ENCODE measurements at regions not wholly inside any gene's neighbourhood (a gene's known extent, or its start where the extent isn't known, plus 50 kb on each side); places are given as distances from the start of the nearest gene placed in this dataset.
"Not testable (repeated sequence)": the region's sequence is repeated elsewhere in the genome, so short reads cannot be mapped to it uniquely, and the experiment has no call there.

DNA sequence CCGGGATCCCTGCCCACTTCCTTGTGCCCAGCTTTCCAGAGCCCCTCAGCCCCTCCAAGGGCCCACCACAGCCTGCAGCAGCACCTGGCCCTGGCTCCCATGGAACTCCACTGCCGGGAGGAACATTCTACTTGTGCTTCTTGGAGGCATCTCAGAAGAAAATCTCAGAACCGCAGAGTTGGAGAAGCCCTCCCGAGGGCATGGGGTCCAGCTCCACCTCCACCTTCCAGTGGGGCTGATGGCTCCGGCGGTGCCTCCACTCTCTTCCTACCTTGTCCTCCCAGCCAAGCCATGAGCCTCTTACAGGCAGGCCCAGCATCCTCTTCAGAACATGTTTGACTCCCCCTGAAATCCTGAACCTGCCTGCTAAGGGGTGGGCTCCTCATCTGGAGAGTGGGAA is 79.4 kb upstream of the ZNF469 start:
- no peak for DNase-seq (ENCODE audit: low read depth in 2 of 2)

DNA sequence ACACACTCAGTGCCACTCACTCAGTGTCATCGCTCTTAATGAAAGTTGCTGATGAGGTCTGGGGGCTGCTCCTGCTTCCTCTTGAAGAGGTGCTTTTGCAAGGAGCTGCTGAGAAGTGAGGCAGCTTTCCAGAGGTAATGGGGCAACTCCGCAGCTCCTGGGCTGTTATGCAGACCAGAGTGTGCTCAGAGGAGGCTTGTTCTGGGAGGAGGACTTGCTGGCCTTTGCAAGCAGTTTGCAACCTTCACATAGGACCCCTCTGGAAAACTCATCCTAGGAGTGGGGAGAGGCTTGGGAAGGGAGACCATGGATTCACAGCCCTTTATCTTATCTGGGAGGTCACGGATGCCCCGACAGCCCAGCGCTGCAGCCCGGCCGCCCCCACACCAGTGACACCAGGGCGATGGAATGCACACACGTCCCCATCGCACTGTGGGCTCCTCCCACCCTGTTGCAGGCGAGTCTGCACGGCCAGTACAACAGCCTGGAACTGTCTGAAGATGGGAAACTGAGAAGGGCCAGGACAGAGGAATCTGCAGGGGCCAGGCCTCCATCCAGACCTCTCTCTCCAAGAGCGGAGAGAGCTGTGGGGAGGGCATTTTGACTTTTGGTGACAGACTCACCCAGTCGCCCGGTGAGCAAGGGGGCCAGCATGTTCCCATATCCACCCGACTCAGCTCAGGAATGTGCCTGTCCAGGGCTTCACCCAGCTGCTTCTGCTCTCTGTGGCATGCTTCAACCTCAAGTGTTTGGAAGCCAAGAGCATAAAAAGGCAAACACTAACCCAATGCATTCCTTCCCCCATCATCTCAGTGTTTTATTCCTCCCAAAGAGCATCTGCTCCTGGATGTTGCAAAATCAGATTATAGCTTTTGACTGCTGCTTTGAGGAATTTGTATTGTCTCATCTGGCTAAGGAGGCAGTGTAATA is 78.6 kb upstream of the ZNF469 start:
- no peak for DNase-seq (ENCODE audit: low read depth in 2 of 2)

DNA sequence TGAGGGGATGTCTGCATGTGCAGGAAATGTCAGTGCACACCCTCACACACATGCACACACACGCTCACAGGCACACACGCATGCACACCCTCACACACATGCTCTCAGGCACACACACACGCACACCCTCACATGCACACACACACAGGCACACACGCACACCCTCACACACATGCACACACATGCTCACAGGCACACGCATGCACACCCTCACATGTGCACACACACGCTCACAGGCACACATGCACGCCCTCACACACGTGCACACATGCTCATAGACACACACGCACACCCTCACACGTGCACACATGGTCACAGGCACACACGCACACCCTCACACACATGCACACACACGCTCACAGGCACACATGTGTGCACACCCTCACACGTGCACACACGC is 77.6 kb upstream of the ZNF469 start:
- DNase-seq (ENCODE audit: low read depth in 2 of 2) = no peak

DNA sequence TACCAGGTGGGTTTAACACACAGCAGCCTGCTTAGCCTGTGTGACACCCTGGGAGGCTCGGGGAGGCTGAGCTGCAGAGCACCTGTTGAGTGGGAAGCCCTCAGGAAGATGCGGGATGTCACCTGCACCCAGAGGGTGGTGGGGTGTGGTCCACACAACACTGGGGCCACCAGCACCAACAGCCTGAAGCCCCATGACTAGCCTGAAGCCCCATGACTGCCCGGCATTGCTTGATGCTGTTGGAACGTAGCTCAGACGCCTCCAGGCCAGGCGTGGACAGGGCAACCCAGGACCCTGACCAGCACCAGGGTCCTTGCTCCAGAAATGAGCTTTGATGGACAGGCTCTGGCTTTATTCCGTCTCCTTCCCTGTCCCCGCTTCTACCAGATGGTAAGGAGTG is 76.3 kb upstream of the ZNF469 start:
- DNase-seq (ENCODE audit: low read depth in 2 of 2) = no peak

DNA sequence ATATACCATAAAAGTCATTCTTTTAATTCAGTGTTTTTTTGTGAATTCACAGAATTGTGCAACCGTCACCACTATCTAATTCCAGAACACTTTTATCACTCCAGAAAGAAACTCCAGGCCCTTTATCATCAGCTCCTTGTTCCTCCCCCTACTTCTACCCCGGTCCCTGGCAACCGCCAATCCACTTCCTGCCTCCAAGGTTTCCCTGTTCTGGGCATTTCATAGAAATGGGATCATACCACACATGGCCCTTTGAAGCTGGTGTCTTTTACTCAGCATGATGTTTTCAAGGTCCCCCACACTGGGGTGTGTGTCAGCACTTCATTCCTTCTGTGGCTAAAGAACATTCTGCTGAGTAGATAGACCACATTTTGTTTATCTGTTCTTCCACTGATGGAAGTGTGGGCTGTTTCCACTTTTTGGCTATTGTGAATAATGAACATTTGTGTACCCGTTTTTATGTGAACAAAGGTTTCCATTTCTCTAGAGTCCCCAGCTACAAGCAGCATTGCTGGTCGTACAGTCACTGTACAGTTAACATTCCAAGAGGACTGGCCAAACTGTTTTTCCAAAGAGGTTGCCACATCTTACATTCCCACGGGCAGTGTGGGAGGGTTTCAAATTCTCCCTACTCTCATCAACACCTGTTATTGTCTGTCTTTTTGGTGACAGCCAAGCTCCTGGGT is 75.8 kb upstream of the ZNF469 start:
- DNase-seq (ENCODE audit: low read depth in 2 of 2) = no peak

DNA sequence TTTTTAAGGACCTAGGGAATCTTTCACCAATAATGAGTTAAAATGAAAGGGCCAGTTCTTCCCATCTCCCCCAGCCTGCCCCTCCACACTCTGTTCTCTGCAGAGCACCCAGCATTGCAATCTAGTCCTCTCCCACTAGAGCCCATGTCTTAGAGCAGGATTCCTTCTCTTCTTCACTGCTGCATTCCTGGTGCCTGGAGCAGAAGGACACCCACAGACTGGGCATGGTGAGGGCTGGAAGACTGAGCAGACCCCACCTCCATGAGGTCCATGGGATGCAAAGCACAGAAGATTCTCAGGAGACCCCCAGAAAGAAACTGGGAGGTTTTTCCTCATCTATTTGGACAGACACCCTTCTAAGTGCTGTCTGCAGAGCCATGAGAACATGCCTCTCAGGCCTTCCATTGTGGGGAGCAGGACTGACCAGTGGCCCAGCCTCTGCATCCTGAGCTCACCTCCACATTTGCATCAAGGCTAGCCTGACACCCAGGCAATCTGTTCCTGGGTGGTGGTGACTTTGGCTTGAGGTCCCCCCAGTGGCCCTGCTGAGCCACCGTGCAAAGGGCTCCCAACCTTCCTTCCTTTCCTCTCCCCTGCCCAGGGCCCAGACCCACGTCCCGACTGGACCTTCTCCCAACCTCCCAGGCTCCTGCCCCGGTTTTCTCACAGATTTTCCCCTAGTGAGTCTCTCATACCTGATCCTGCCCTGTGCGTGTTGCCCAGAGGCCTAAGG is 74.2 kb upstream of the ZNF469 start:
- no peak for DNase-seq (ENCODE audit: low read depth in 2 of 2)

DNA sequence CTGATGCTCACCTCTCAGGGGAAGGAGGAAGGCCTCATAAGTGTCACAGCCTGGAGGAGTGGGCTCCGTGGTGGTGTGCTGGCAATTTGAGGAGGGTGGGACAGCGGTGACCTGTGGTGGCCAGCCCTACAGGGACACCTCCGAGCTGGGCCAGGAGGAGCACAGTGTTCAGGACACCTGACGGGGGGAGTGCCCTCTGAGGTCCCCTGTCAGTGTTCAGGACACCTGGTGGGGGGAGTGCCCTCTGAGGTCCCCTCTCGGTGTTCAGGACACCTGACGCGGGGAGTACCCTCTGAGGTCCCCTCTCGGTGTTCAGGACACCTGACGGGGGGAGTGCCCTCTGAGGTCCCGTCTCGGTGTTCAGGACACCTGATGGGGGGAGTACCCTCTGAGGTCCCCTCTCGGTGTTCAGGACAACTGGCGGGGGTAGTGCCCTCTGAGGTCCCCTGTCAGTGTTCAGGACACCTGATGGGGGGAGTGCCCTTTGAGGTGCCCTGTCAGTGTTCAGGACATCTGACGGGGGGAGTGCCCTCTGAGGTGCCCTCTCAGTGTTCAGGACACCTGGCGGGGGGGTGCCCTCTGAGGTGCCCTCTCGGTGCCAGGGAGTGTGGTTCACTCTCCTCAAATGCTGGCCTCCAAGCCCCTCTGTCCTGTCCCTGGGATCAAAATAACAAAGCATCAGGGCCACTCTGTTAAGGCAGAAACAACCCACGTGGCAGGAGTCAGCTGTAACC is 73.4 kb upstream of the ZNF469 start:
- DNase-seq (ENCODE audit: low read depth in 2 of 2) = no peak

DNA sequence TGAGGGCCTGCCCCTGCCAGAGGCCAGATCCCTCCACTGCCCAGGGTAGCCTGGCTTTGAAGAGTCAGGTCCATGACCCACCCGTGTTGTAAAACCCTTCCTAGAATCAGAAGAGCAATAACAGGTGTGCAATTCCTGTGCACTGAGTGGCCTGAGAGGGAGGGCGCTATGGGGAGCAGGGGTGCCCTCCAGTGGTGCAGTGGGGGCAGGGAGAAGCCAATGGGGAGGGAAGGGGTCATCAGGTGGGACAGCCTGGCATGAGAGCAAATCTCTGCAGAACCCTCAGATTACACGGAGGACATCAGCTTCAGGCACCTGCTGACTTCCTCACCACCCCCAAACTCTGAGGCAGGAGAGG is 72.9 kb upstream of the ZNF469 start:
- no peak for DNase-seq (ENCODE audit: low read depth in 2 of 2)

DNA sequence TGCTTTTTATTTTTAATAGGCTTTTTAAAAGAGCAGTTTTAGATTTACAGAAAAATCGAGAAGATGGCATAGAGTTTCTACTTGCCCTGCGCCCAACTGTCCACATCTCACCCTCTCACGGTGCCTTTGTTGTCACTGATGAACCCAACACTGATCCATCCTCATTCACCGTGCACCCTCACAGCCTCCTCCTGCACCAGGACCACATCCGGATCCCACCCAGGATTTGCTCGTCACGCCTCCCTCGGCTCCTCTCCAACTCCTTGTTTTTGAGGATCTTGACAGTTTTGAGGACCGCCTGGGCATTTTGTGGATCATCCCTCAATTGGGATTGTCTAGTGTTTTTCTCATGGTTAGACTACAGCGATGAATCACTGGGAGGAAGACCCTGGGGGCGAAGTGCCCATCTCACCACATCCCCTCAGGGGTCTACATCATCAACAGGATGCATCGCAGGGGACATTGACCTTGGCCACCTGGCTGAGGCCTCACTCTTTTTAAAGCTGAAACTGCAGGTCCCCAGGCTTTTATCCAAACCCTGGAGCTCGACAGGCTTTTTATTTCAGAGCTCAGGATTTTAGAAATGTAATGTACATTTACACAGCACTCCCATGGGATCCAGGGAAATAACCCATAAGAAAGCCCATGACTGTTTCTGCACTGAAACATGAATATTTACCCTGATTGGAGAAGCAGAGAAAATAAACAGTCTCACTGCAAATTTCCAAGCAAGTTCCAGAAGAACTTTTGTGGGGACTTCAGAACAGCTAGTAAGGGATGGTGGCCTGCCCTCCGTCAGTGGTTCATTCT is 71.8 kb upstream of the ZNF469 start:
- DNase-seq (ENCODE audit: low read depth in 2 of 2) = no peak

DNA sequence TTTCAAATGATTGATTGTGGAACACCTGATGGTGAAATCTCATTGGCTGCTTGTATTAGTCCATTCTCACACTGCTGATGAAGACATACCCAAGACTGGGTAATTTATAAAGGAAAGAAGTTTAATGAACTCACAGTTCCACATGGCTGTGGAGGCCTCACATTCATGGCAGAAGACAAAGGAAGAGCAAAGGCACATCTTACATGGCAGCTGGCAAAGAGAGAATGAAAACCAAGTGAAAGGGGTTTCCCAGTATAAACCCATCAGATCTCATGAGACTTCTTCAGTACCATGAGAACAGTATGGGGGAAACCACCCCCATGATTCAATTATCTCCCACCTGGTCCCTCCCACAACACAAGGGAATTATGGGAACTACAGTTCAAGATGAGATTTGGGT is 70.9 kb upstream of the ZNF469 start:
- DNase-seq (ENCODE audit: low read depth in 2 of 2) = not testable (repeated sequence)

DNA sequence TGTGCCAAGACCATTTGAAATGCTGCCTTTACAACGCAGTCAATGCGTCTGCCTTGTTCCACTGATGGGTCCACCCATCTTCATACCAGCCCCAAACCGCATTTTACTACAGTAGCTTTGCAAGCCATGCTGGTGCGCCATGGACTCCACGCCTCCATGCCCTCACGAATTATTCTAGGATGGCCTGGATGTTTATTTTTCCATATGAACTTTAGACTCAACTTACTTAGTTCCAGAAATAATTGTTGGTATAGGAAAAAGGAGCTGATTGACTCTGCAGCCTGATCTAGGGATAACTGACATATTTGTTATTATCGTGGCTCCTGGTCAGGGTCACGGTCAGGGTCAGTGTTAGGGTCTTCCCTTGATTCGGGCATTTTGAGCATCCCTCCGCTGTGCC is 70.0 kb upstream of the ZNF469 start:
- no peak for DNase-seq (ENCODE audit: low read depth in 2 of 2)

DNA sequence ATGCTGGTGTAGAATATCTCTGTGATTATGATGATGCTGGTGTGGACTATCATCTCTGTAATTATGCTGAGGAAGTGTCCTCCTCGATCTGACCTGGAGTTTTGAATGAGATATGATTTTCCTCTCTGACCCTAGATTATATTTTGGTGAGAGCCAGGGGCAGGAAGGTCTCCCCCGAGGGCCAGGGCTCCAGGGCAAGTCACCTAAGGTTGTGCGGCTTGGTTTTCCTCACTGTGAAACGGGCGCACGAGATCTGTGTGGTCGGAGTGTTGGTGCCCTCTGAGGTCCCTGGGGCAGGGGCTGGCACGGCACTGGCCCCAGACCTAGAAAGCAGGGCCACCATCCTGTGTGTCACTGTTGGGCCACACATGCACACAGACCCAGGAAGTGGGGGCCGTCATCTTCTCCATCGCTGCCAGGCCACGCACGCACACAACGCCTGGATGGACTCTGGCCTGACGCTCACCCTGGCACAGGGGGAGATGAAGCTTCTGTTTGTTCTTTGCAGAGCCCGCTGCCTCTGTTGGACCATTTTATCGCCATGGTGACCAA is 67.7 kb upstream of the ZNF469 start:
- no peak for DNase-seq (ENCODE audit: low read depth in 2 of 2)

DNA sequence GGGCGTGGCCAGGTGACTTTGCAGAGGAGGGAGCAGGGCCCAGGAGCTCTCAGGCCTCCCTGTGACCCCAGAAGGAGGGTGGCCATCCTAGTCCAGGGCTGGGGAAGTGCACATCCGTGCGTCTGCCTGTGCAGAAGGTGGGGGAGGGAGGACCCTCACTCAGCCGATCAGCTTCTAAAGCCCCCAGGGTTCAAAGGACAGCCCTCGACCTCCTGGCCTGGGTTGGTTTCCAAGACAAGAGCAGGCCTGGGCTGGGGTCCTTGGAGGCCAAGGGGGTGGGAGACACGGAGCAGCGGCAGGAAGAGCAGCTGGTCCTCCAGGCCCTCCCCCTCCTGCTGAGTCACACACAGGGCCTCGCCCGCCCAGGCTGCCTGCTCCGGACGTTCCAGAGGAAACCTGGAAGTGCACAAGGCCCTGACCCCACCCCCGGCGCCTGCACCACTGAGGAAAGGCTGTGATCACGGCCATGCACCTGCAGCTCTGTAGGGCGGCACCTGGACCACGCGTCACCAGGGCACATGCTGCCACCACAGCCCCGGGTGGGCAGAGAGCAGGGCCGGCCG is 67.1 kb upstream of the ZNF469 start:
- no peak for DNase-seq (ENCODE audit: low read depth in 2 of 2)

DNA sequence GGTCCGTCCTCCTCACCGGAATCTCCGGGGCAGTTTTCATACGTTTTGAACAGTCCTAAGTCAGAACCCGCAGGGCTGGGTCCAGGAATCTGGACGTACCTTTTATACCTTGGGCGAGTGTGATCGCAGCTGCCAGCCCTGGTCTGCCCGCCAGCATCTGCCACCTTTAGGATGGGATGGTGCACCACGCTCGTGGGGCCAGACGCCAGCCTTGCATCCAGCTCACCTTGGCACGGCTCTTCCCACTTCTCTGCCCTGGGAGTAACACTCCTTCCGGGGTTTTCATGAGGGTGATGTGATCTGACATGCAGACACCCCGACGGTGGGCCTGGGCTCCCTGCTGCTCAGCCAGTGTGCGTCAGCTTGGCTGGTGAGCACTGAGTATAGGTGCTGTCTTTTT is 66.6 kb upstream of the ZNF469 start:
- no peak for DNase-seq (ENCODE audit: low read depth in 2 of 2)

DNA sequence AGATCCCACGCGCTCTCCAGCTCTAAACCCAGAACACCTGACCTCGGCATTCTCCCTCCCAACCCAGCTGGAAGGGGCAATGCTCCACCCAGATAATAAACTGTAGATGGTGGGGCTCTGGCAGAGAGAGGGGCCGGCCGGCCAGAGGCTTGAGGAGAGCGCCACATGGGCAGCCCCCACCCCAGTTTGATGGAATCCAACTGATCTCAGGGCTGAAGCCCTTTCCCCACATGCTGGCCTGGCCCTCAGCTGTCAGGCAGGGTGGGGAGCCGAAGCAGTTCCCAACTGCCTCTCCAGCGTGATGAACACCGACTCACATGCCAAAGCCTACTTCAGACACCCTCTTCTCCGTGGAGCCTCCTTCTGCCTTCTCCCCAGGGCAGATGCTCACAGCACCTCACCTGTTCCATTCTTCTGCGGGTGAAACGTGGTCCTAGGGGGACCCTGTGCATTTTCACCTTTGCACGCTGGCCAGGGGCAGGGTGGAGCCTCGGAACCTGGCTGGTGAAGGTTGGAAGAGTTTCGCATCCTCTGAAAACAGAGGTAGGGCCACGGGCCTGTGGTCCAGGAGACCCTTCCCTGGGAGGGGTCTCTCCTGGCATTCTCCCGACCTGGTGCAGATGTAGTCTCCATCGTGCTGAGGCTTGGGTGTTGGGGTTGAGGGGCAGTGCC is 65.7 kb upstream of the ZNF469 start:
- no peak for DNase-seq (ENCODE audit: low read depth in 2 of 2)

DNA sequence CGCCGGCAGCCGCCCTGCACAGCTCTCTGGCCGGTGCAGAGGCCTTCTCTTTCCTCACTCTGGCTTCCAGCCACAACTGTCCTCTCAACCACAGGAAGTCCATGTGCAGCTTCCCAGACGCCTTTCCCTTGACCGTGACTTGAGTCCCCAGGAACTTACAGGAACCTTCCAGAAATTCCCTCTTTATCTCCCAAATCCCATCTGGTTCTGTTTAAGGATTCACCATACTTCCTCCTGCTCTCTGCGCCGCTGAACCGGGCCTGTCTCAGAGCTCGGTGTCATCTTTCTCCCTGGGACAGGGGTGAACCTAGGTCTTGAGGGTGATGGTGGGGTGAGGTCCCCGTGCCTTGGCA is 65.2 kb upstream of the ZNF469 start:
- no peak for DNase-seq (ENCODE audit: low read depth in 2 of 2)

DNA sequence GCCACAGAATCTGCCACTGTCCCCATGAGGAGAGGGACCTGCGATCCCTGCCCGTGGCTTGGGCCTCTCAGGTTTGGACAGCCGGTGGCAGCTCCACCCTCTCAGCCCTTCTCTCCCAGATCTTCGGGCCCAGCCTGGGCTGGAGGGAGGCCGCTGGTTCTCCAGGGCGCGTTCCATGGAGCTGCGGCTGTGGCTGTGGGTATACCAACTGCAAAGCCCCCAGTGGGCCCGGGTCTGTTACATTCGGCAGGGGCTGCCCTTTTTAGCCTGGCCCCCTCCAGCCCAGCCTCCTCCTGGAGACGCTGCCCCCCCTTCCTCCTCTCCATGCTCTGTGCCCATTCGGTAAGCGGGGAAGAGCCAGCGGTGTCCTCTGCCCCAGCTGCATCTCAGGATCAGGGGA is 64.7 kb upstream of the ZNF469 start:
- DNase-seq (ENCODE audit: low read depth in 2 of 2) = no peak

DNA sequence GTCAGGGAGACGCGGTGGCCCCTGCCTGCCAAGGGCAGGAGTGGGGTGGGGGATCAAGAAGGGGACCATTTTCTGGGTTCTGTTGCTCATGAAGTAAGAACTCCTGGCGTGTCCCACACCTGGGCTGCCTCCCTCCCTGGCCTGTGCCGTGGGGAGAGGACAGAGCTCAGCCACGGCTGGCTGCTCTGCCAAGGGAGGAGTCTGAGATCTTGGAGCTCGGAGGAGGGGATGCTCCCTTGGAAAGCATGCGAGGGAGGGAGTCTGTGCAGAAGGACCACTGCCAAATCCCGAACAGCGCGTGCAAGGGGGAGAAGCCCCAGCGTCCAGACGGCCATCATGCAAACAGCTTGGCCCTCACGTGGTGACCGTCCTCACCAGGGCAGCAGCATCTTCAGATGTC is 64.2 kb upstream of the ZNF469 start:
- DNase-seq (ENCODE audit: low read depth in 2 of 2) = no peak

DNA sequence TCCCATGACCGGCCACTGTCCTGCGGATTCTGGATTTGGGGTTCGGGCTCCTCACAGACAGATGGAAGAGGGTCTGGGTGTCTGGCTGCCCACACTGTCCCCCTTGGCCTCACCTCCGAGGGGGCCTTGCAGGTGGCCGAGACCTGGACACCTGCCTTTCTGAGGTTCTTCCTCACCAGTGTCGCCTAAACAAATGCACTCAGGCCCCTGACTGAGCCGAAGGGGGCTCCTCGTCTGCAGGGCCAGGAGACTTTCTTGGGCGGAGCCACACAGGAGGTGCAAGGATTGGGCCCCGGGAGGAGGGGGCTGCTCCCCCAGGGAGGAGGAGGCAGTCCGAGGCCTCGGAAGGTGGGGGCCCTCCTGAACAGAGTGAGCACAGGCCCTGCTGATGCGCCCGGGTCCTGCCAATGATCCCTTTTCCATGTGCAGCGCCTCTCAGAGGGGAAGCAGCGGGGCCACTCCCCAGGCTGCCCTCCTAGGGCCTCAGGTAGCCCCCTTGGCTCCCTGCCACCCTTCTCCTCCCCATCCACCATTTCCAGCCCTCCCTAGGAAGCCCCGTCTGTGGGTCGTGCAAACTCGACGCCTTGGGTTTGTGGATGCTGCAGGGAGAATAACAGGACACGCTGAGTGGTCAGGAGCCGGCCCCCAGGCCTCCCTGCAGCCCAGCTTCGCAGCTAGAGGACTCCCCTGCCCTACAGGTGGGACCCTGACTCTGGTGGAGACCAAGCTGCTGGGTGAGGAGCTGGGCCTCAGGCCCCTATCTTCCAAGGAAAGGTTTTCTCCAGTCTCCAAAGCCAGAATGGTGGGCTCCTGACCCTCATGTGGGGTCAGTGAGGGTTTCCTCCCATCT is 63.4 kb upstream of the ZNF469 start:
- DNase-seq (ENCODE audit: low read depth in 2 of 2) = no peak
